ENCODE measurements at regions not wholly inside any gene's neighbourhood (a gene's known extent, or its start where the extent isn't known, plus 50 kb on each side); places are given as distances from the start of the nearest gene placed in this dataset.
"Not testable (repeated sequence)": the region's sequence is repeated elsewhere in the genome, so short reads cannot be mapped to it uniquely, and the experiment has no call there.

- no peak overlapping the region for H3K4me3 ChIP-seq (replicated peaks; ENCODE audit: low read depth, low read length)
- DNase-seq (ENCODE audit: low read depth) = peak; percentile 95
- no peak for TF ChIP-seq CTCF (IDR thresholded peaks at IDR 0.05; ENCODE audit: low read length, missing control alignments)
Measured at GRCh38 chr18:49690312-49690711, 123.0 kb downstream of the ACAA2 start.

GRCh38 chr18:49685231-49685942 lies 123.5 kb downstream of the LIPG start:
- TF ChIP-seq CTCF (IDR thresholded peaks at IDR 0.05; ENCODE audit: low read length, missing control alignments) = no peak
- DNase-seq (ENCODE audit: low read depth) = peak; percentile 99
- H3K4me3 ChIP-seq (replicated peaks; ENCODE audit: low read depth, low read length) = no peak overlapping the region

- H3K4me3 ChIP-seq (replicated peaks; ENCODE audit: low read depth, low read length) = not testable (repeated sequence)
- DNase-seq (ENCODE audit: low read depth) = peak; percentile 60
Measured at GRCh38 chr18:49682803-49683190, 120.9 kb downstream of the LIPG start.

- H3K4me3 ChIP-seq (replicated peaks; ENCODE audit: low read depth, low read length) = no peak overlapping the region
- TF ChIP-seq CTCF (IDR thresholded peaks at IDR 0.05; ENCODE audit: low read length, missing control alignments) = no peak
- DNase-seq (ENCODE audit: low read depth) = no peak
Measured at GRCh38 chr18:49682173-49682802, 120.4 kb downstream of the LIPG start.

- TF ChIP-seq CTCF (IDR thresholded peaks at IDR 0.05; ENCODE audit: low read length, missing control alignments) = no peak
- H3K4me3 ChIP-seq (replicated peaks; ENCODE audit: low read depth, low read length) = no peak overlapping the region
- no peak for DNase-seq (ENCODE audit: low read depth)
Measured at GRCh38 chr18:49681387-49681786, 119.5 kb downstream of the LIPG start.

GRCh38 chr18:49678440-49678839 lies 116.6 kb downstream of the LIPG start:
- TF ChIP-seq CTCF (IDR thresholded peaks at IDR 0.05; ENCODE audit: low read length, missing control alignments) = no peak
- no peak overlapping the region for H3K4me3 ChIP-seq (replicated peaks; ENCODE audit: low read depth, low read length)
- no peak for DNase-seq (ENCODE audit: low read depth)

- no peak for TF ChIP-seq CTCF (IDR thresholded peaks at IDR 0.05; ENCODE audit: low read length, missing control alignments)
- DNase-seq (ENCODE audit: low read depth) = no peak
- H3K4me3 ChIP-seq (replicated peaks; ENCODE audit: low read depth, low read length) = no peak overlapping the region
Measured at GRCh38 chr18:49677762-49678413, 116.0 kb downstream of the LIPG start.
